OCI-LY1 (cell line): ENCODE measurements at regions not wholly inside any gene's neighbourhood (a gene's known extent, or its start where the extent isn't known, plus 50 kb on each side); places are given as distances from the start of the nearest gene placed in this dataset.
"Not testable (repeated sequence)": the region's sequence is repeated elsewhere in the genome, so short reads cannot be mapped to it uniquely, and the experiment has no call there.

Experiments used
- H2AFZ ChIP-seq: fragments of 200-600 bp; sonication (generic), shearing (Covaris generic); 2 replicates; pipeline ENCODE4 v1.6.0; 2014; ENCODE audit warnings: antibody characterized with exemption, mild to moderate bottlenecking, low read length
- H3F3A ChIP-seq: fragments of 200-600 bp; sonication (generic), shearing (Covaris generic); 2 replicates; pipeline ENCODE4 v1.6.0; 2014; ENCODE audit warnings: mild to moderate bottlenecking, antibody characterized with exemption, low read length, moderate library complexity; ENCODE audit not compliant: insufficient read depth
- H3K27ac ChIP-seq: fragments of 200-600 bp; sonication (generic); 2 replicates; pipeline ENCODE4 v1.5.1; 2014; ENCODE audit warnings: low read length, mixed run types, mild to moderate bottlenecking, low read depth; ENCODE audit not compliant: poor library complexity, severe bottlenecking
- H3K27me3 ChIP-seq: fragments of 200-600 bp; sonication (generic); 2 replicates; pipeline ENCODE4 v1.6.0; 2014; ENCODE audit warnings: antibody characterized with exemption, mild to moderate bottlenecking, low read length, moderate library complexity; ENCODE audit not compliant: insufficient read depth
- H3K36me3 ChIP-seq: fragments of 200-600 bp; sonication (generic); 2 replicates; pipeline ENCODE4 v1.6.1; 2014; ENCODE audit warnings: mild to moderate bottlenecking, antibody characterized with exemption, low read length, moderate library complexity, mixed read lengths; ENCODE audit not compliant: insufficient read depth
- H3K4me1 ChIP-seq: fragments of 200-600 bp; sonication (generic); 2 replicates; pipeline ENCODE4 v1.5.1; 2014; ENCODE audit warnings: mild to moderate bottlenecking, low read length, moderate library complexity; ENCODE audit not compliant: insufficient read depth, severe bottlenecking
- H3K4me2 ChIP-seq: fragments of 200-600 bp; sonication (generic), shearing (Covaris generic); 2 replicates; pipeline ENCODE4 v1.6.1; 2014; ENCODE audit warnings: low read length
- H3K4me3 ChIP-seq: fragments of 200-600 bp; sonication (generic); 2 replicates; pipeline ENCODE4 v1.5.1; 2014; ENCODE audit warnings: low read length, low read depth, mild to moderate bottlenecking, mixed read lengths; ENCODE audit not compliant: poor library complexity, severe bottlenecking
- H3K79me2 ChIP-seq: fragments of 200-600 bp; shearing (Covaris generic); 2 replicates; pipeline ENCODE4 v1.6.1; 2016; ENCODE audit warnings: mixed run types, low read length, mixed read lengths; ENCODE audit not compliant: insufficient read depth
- H3K9ac ChIP-seq: fragments of 200-600 bp; sonication (generic), shearing (Covaris generic); 2 replicates; pipeline ENCODE4 v1.6.1; 2014; ENCODE audit warnings: mild to moderate bottlenecking, low read length, mixed read lengths
- H3K9me2 ChIP-seq: fragments of 200-600 bp; sonication (generic), shearing (Covaris generic); 2 replicates; pipeline ENCODE4 v1.6.1; 2014; ENCODE audit warnings: low read depth, mild to moderate bottlenecking, low read length, mixed read lengths
- H3K9me3 ChIP-seq: fragments of 200-600 bp; shearing (Covaris generic); 2 replicates; pipeline ENCODE4 v1.6.1; 2014; ENCODE audit warnings: low read length, mixed read lengths
- H4K20me1 ChIP-seq: fragments of 200-600 bp; sonication (generic), shearing (Covaris generic); 2 replicates; pipeline ENCODE4 v1.6.0; 2016; ENCODE audit warnings: mild to moderate bottlenecking, low read length; ENCODE audit not compliant: insufficient read depth
- CTCF ChIP-seq: fragments of 200-600 bp; sonication (generic), shearing (Covaris generic); IDR thresholded peaks from 2 replicates; pipeline ENCODE4 v1.5.1; 2017; ENCODE audit warnings: mild to moderate bottlenecking, antibody characterized with exemption, low read length, moderate library complexity, mixed read lengths
- EZH2 ChIP-seq: fragments of 200-600 bp; sonication (generic), shearing (Covaris generic); IDR thresholded peaks from 2 replicates; pipeline ENCODE4 v1.8.0; 2017; ENCODE audit warnings: borderline replicate concordance, mixed run types, mild to moderate bottlenecking, antibody characterized with exemption, low read length, moderate library complexity, mixed read lengths

DNA sequence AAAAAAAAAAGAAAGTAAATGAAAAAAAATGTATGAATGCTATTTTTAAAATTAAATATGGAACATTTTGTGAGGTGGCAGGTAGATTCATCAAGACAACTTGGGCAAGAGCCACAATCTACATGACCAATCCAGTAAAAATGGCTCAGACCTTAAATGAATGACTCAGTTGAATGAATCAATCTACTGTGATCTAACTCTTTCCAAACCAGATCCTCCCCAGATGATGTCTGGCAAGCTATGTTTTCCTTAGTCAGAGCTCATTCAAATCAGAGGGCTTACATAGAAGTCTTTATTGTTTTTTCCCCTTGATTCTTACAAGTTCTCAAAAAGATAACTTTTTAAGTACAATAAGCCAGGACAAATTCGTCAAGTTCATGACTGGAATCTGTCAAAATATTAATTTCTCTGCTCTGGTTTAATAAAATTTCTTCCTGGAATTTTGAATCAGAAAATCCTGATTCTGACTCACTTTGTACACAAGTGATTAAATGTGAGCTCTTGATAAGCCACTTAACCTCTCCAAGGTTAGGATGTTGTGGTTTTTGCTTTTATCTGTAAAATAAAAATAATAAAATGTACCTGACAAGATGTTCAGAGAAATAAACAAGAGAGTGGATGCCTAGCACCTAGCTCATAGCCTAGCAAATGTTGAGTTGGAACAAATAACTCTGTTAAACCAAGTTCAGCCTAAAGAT lies 105.6 kb upstream of the SMIM31 start:
- no peaks in the 10 kb centered on the region for H3K27me3 ChIP-seq
- no peak overlapping the region for H3K4me2 ChIP-seq
- no peaks in the 10 kb centered on the region for H3K79me2 ChIP-seq
- H2AFZ ChIP-seq, result no peak overlapping the region
- H3K9ac ChIP-seq, result no peak overlapping the region
- no peaks in the 10 kb centered on the region for H3K9me2 ChIP-seq
- no peaks in the 10 kb centered on the region for H3F3A ChIP-seq
- no peaks in the 10 kb centered on the region for H4K20me1 ChIP-seq
- no peaks in the 10 kb centered on the region for H3K9me3 ChIP-seq
- no peaks in the 10 kb centered on the region for H3K36me3 ChIP-seq
- no peak for TF ChIP-seq CTCF
- TF ChIP-seq EZH2, result no peak
- no peak overlapping the region for H3K4me3 ChIP-seq
- no peaks in the 10 kb centered on the region for H3K4me1 ChIP-seq
- no peak overlapping the region for H3K27ac ChIP-seq

GRCh38 chr4:164648849-164649212 lies 105.1 kb upstream of the SMIM31 start:
- no peak overlapping the region for H3K4me3 ChIP-seq
- no peaks in the 10 kb centered on the region for H3K4me1 ChIP-seq

DNA sequence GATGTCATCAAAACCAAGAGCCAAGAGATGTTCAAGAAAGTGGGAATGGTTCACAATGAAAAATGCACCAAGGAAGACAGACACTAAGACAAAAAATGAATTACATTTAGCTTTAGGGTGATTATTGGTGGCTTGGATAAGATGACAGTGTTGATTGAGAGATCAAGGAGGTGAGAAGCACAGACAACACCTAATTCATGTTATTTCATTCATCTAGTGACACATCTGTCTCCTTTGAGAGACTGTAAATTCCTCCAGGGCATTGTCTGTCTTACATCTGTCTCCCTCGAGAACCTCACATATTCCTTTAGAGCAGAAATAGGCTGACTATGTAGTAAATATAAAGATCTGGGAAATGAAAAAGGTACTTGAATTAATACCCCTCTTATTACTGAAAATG lies 94.2 kb upstream of the SMIM31 start:
- Histone ChIP-seq H3K4me3 (no peak overlapping the region), H3K27me3 (no peaks in the 10 kb centered on the region), H3K9me2 (no peaks in the 10 kb centered on the region), H3K79me2 (no peaks in the 10 kb centered on the region), H2AFZ (no peak overlapping the region), H3K9me3 (no peaks in the 10 kb centered on the region), H3K9ac (no peak overlapping the region), H3K4me2 (no peak overlapping the region), H3K27ac (no peak overlapping the region), H3K4me1 (no peaks in the 10 kb centered on the region), H3K36me3 (no peaks in the 10 kb centered on the region), H4K20me1 (no peaks in the 10 kb centered on the region), H3F3A (no peaks in the 10 kb centered on the region)
- TF ChIP-seq EZH2, result no peak
- TF ChIP-seq CTCF, result no peak

More at GRCh38 chr4:164648849-164649212, 105.1 kb upstream of the SMIM31 start:
- Histone ChIP-seq H3K79me2 (no peaks in the 10 kb centered on the region), H3F3A (no peaks in the 10 kb centered on the region), H3K27me3 (no peaks in the 10 kb centered on the region), H2AFZ (no peak overlapping the region), H3K9ac (no peak overlapping the region), H3K9me2 (no peaks in the 10 kb centered on the region), H4K20me1 (no peaks in the 10 kb centered on the region), H3K4me2 (no peak overlapping the region), H3K27ac (no peak overlapping the region), H3K9me3 (no peaks in the 10 kb centered on the region), H3K36me3 (no peaks in the 10 kb centered on the region)
- TF ChIP-seq EZH2, result no peak
- no peak for TF ChIP-seq CTCF

GRCh38 chr4:164676152-164676551 lies 77.8 kb upstream of the SMIM31 start:
- not testable (repeated sequence) for H3K4me1 ChIP-seq, H3K36me3 ChIP-seq, H3K4me2 ChIP-seq, H3K4me3 ChIP-seq, H2AFZ ChIP-seq, H3F3A ChIP-seq, H4K20me1 ChIP-seq, H3K79me2 ChIP-seq, H3K27me3 ChIP-seq, H3K27ac ChIP-seq, H3K9me3 ChIP-seq, H3K9me2 ChIP-seq, H3K9ac ChIP-seq
